NCI-H128 (cell line): ENCODE measurements at regions not wholly inside any gene's neighbourhood (a gene's known extent, or its start where the extent isn't known, plus 50 kb on each side); places are given as distances from the start of the nearest gene placed in this dataset.

Source experiments
- DNase-seq: peaks from one replicate; lab custom pipeline; 2025; ENCODE audit not compliant: unreplicated experiment; lab: John Stamatoyannopoulos, UW

DNA sequence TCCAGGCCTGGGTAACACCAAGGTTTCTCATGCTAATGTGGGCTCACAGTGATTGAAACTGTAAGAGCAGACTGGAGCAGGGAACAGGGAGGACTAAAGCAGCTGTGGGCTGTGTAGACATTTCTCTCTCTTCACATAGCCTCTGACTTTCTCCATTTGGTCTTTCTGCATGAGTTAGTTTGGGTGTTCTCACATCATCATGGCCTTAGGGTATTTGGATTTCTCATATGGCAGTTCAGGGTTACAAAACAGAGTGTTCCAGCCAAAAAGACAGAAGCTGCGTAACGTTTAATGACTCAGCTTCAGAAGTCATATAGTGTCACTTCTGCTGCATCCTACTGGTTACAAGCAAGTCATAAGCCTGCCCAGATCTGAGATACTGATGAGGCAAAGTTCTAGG, 52.0 kb upstream of the OSBPL8 start:
- no peak for DNase-seq

DNA sequence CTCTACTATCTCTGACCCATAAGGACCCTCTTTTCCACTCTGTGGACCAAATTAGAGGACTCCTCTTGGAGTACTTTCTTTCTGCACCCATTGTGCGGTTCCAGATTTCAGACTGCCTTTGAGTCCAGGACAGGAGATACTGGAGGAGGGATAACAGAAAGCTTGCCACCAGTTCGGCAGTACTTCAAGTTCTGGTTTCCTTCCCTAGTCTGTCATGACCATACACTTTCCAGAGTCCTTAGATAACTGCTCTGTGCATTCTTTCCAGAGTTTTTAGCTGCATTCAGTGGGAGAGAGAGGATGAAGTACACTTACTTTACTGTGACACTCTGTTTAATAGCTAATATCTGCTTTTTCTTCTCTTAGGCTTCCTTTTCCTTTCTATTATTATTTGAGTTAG, 54.8 kb upstream of the OSBPL8 start:
- DNase-seq: no peak

DNA sequence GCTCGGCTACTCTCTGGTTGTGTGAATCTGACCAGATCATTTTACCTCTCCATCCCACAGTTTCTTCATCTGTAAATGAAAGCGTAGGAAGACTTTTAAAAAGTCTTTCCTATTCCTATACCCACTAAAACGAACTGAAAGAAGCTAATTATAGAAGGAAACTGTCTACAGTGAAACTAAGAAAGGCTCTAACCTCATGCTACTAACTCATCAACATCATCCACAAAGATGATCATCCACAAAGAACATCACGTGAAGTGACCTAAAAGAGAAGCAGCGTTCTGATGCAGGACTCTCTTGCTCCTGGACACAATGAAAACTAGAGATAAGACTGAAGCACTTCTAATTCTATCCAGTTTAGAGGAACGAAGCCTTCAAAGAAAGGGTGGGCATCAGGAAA, 58.5 kb upstream of the OSBPL8 start:
- DNase-seq: no peak

DNA sequence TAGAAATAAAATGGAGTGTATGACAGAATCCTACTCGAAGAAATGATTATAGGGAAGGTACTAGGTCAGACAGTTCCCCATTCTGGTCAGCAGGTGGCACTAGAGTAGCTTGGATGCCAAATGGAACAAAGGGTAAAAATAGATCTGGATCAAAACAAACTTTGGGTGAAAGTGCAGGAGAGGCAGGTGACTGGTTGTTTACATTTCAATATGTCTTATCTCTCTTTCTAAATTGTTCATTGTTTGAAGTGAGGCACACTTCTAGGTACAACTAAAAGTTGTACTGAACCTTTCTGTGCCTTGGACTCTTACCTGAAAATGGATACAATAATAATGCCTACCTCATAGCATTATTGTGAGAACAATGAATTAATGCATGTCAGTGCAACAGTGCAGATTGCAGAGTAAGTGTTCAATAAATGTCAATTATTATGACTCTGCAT, 62.0 kb upstream of the OSBPL8 start:
- DNase-seq: peak; percentile 64

DNA sequence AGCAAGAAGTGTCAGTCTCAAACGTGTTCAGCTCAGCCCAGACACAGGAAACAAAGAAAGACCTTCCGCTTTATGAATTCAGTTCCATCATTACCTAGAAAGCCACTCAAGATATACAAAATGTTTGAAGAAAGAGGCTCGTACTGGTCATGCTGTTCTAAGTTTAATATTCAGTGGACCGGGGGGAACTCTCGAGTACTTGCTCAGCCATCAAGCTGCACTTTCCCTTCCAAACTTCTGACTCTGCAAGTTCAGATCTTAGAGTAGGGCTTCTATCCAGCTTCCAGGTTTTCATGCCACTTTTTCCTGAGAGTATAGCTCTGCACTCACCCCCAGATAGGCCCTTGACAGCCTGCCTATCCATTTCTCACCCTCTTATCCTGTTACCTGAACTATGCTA, 62.8 kb upstream of the OSBPL8 start:
- no peak for DNase-seq

DNA sequence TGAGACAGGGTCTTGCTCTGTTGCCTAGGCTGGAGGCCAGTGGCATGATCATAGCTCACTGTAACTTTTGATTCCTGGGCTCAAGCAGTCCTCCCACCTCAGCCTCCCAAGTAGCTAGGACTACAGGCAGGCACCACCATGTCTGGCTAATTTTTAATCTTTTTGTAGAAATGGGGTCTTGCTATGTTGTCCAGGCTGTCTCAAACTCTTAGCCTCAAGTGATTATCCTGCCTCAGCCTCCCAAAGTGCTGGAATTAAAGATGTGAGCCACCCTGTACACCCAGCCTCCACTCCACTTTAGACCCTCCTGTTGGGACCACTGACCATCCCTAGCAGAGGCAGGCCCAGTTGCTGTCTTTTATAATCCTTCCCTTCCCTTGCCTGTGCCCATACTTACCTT, 63.3 kb upstream of the OSBPL8 start:
- DNase-seq: no peak

DNA sequence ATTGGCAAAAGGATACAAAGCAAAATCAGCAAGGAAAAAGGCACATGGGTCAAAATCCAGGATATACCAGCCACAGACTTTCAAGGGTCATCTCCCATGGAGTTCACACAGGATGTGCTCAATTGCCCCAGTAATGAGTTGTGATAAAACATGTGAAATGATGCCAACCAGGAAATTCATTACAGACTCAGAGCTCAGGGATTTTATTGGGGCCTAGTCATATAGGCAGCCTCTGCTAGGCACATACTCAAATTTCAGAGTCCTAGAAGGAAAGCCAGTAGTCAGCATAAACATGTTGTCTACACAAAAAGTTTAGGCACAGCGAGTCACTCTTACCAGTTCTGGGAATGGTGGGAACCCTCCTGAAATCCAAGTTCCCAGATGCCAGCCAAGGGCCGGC, 64.4 kb upstream of the OSBPL8 start:
- no peak for DNase-seq

DNA sequence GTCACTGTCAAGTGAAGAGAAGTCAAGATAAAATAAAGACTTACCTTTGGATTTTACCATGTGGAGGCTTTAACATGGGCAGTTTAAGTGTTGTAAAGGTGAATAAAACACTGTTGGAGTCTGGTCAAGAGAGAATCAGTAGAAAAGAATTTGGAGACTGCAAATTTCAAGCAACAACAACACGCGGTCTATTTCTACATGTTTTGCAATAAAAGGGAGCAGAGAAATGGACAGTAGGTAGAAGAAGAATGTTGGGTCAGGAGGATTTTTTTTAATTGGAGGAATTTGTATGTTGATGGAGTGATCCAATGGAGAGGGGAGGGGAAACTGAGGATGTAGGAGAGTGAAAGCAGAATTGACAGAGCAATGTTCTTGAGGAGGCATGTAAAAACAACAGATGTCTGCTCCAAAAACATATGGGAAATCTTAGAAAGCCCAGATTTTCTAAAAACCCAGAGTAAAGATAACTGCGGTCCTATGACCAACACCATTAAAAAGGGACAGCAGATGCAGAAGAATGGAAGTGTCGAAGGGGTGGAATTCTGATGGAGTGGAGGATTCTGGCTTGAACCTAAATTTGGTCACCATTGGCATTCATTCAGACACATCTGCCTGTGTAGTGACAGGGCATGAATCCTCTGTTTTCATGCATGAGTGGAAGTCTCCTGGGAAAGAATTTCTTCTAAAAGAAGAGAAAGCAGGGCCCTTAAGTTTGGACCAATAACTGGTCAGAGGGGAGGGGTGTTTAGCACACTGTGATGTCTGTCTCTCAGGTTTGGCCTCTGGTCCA, 68.0 kb upstream of the OSBPL8 start:
- no peak for DNase-seq

DNA sequence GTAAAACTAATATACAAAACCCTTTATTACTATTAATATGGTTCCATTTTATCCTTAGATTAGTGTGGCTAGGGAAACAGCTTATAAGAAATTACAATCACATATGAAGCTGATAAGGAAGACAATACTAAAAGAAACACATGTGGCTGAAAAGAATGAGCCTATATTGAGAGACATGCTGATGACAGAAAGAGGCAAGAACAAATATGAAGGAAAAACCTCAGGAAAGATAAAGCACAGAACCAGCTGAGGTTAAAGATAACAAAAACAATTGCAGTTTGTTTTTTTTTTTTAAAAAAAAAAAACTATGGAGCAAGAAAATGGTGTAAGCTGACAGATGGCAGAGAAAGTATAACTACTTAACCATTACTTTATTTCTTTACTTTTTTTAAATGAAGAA, 69.2 kb upstream of the OSBPL8 start:
- no peak for DNase-seq

DNA sequence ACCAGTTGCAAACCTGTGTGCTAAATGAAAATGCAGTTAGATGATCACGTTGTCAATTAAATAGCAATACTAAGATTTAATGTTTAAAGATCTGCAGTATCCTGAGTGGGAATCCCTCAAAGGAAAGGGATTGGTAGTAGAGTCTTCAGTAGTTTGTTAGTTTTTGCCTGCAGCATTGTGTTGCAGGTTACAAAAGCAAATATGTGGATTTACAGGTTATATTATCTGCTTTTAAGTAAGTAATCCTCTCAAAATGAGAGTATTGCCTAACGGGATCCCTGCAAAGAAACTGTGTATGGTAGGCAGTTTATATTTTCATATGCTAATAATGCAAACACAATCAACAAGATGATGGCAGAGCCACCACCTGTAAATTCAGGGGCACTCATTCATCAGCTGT, 72.2 kb upstream of the OSBPL8 start:
- DNase-seq: no peak

DNA sequence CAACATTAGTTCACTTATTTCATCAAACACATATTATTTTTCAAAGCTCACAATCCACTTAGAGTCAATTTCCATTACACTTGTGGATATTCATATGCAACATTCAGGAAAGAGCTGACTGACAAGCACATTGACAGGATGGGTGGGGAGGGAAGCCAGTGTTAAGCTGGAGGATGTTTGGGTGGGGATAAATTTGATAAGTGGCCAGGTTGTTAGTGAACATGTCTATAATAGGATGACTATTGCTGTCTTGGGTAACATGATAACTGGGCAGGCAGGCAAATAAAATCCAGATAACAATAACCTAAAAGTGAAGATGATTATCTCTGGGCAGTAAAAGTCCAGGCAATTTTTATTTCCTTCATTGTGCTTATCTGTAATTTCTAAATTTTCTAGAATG, 73.8 kb upstream of the OSBPL8 start:
- no peak for DNase-seq

DNA sequence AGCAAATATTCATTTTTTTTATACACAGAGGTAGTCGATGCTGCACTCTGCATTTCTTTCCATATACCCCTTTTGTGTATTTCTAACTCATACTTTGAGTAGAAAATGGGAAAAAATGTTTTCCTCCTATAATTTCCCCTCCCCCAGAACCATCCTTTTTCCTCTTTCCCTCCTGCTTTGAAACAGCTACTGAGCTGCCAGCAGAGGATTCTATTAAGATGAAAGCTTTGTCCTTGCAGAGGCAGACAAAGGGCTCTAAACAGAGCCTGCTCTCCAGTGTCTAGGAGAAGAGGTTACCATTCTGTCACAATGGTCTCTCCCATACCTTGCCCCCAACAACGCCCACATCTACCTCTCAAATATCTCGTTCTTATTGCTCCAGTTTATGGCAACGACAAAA, 74.6 kb upstream of the OSBPL8 start:
- DNase-seq: no peak

DNA sequence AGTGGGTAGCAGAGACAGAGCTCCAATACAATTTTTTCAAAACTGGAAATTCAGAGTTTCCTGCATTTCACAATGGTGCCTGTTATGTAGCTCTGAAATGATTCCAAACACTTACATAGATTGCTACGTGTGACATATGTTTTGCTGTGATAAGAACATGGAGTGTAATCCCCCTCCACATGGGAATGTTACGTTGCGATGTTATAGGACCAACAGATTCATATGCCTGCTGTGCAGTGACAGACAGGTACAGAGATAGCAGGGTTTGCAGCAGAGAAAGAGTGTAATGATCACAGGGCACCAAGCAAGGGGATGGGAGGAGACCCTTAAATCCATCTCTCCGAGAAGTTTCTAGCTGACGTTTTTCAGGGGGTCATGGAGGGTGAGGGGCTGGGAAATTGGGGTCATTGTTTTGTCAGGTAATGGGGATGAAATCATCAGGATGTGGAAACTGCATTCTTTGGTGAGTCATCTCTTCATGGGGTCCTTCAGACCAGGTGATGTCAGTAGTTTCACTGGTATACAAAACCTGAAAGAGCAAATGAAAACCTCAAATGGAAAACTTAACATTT, 76.6 kb upstream of the OSBPL8 start:
- DNase-seq: no peak

DNA sequence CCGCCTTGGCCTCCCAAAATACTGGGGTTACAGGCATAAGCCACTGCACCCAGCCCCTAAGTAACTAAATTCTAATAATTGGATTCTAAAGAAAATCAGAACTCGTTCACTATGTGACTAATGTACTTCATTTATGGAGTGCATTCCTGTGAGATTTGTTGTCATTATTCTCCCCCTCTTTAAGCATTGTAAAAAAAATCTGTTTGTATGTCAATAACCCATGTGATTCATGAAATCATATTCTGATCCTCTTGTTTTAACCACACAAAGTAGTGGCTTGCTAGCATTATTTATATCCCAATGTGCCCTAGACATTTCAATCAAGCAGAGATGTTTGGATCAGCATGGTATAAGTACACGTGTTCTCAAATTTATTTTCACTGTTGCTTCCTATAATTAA, 78.2 kb upstream of the OSBPL8 start:
- DNase-seq: no peak

DNA sequence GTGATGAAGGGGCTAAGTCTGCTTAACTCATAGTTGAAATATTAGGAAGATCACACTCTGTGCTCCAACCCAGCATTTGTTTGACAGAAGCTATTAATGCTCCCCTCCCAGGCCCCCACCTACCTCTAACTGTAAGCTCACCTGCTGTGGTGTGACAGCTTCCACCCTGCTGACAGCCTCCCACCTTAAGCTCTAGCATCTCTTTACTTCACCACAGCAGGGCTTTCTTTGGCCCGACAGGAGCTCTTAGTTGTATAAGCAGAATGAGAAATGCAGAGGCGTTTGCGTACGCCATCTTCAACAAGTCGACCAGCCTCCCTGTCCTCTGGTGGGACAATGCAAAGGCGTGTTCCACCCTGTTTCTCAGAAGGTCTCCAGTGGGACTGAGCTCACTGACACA, 80.1 kb upstream of the OSBPL8 start:
- DNase-seq: no peak

DNA sequence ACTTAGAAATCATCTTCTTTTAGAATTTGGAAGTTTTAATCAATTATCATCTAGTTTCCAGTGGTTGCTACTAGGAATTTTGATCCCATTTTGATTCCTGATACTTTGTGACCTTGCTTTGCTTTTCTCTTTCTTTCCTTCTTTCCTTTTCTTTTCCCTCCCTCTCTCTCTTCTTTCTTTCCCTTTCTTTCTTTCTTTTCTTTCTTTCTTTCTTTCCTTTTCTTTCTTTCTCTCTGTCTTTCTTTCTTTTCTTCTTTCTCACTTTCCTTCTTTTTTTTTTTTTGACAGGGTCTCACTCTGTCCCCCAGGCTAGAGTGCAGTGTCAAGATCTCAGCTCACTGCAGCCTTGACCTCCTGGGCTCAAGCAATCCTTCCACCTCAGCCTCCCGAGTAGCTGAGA, 81.5 kb upstream of the OSBPL8 start:
- DNase-seq: no peak

DNA sequence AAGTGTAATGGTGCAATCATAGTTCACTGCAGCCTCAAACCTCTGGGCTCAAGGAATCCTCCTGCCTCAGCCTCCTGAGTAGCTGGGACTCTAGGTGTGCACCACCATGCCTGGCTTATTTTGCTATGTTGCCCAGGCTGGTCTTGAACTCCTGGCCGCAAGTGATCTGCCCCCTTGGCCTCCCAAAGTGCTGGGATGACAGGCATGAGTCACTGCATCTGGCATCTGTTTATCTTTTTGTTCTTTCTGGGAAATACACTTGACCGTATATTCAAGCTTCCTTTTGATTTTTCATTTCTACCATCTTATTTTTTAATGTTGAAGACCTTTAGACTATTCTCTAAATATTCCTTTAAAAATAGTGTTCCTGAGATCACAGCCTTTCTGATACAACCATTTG, 82.4 kb upstream of the OSBPL8 start:
- no peak for DNase-seq

DNA sequence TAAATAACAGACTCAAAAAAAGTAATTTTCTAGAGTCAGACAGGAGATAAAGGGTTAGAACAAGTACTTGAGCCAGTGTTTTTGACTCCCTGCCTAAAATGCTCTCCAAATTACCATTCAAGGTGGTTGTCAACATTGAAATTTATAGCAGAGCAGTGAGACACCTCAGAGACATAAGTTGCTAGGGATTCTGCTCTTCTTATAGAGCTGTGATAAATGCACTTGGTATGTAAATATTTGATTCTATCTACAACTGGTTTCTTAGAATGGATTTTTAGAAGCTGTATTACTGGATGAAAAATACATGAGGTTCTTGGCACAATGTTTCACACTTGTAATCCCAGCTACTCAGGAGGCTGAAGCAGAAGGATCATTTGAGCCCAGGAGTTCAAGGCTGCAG, 83.9 kb upstream of the OSBPL8 start:
- no peak for DNase-seq

DNA sequence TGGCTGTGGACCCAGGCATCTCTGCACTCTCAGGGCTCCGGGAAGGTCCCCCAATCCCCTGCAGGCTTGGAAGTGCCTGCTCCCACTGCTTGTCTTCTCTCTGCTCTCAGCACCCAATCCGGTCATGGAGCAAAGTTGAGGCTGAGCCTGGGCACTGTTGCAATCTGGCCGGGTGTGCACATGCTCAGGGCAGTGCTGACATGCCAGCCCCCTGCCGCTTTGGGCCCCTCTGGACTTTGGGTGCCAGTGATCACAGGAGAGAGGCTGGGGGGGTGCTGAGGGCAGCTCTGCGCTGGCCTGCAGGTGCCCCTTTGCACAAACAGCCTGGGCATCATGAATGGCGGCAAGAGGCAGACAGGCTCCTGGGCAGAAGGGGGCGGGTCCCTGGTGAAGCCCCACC, 85.4 kb upstream of the OSBPL8 start:
- DNase-seq: no peak

DNA sequence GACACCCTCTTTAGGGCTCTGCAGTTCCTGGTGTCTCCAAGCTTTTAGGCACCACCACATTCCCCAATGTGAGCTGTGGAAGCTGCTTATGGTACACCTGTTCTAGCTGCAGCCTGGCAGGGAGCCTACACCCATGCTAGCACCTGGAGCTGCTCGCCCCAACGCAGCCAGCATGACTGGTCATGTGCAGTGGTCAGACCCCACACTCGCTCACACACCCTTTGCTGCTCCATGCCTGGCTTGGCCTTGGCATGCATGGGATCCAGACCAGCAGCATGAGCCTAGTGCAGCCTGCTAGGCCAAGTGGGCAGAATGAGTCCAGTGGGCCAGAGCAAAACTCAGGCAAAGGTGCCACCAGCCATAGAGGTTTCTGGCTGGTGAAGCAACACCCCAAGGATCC, 86.4 kb upstream of the OSBPL8 start:
- no peak for DNase-seq

DNA sequence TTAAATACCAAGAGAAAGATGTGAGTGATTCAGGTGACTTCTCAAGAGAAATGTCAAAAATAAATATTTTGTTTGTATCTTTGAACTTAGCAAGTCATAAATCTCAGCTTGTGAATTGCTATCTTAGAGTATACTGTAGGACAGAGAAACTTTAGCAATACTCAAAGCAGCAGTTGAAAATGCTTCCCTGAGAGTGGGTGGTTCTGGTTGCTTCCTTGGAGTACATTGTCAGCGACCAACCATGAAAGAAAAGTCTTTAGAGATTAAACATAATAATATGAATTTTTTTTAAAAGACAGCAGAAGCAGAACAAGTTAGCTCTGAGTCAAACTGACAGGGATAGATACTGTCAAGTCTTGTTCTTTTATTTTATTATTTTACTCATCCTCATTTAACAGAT, 86.8 kb upstream of the OSBPL8 start:
- no peak for DNase-seq

DNA sequence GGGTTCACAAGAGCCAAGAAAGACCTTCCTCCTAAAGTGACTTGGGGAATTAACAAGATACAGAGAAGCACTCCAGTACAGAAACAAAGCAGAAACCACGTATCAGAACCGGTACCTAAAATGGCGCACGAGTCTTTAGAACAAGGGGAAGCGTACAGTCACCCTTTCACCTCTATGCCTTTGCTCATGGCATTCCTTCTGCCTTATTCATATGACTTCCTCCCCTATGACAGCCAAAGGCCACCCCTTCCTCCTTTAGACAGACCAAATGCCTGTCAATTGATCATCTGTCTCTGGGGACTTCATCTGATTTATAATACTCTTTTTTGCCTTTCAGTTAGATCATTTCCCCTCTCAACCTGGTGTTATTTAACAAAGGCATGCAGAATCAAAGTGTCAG, 89.5 kb upstream of the OSBPL8 start:
- DNase-seq: no peak

DNA sequence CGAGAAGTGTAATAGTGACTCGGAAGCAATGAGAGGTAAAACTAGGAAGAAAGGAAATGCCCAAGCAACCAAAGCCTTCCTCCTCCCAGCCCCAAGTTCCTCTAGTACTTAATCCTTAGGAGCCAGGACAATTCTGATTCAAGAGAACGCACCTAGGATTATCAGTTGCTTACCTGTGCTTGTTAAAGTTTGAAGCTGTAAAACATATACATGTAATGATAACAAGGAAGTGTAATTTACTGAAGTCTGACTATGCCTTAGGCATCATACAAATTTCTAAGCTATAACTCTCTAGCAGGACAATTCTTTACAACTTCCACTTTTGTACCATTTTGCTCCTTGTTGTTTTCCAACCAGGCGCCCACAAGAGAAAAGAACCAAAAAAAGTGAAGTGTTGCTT, 92.8 kb upstream of the OSBPL8 start:
- no peak for DNase-seq
